ENCODE measurements at regions not wholly inside any gene's neighbourhood (a gene's known extent, or its start where the extent isn't known, plus 50 kb on each side); places are given as distances from the start of the nearest gene placed in this dataset.

GRCh38 chr5:8540317-8540716 is 671.4 kb downstream of the MTRR start:
- no peak for TF ChIP-seq CTCF (IDR thresholded peaks at IDR 0.05; ENCODE audit: poor library complexity)
- no peak for TF ChIP-seq EZH2phosphoT487 (IDR thresholded peaks at IDR 0.05; ENCODE audit: low read depth, severe bottlenecking, unreplicated experiment)
- TF ChIP-seq EZH2 (IDR thresholded peaks at IDR 0.05; ENCODE audit: borderline replicate concordance): no peak
